RWPE2 (cell line): ENCODE measurements at regions not wholly inside any gene's neighbourhood (a gene's known extent, or its start where the extent isn't known, plus 50 kb on each side); places are given as distances from the start of the nearest gene placed in this dataset.

Experiments
- ATAC-seq: fragments of 200-7000 bp; cut with Tn5 transposase; 3 replicates; pipeline ENCODE4 v1.9.1; 2021; ENCODE audit warnings: low read depth
- DNase-seq: peaks from one replicate; pipeline ENCODE4 v3.0.0-alpha.2; 2020; ENCODE audit warnings: low spot score
- H3K27ac ChIP-seq: fragments of 450-650 bp; 2 replicates; pipeline ENCODE4 v1.5.1; 2017; ENCODE audit warnings: mild to moderate bottlenecking; ENCODE audit not compliant: poor library complexity, severe bottlenecking
- H3K27me3 ChIP-seq: fragments of 250-450 bp; sonication (Bioruptor Pico); 2 replicates; pipeline ENCODE4 v1.5.1; 2021; ENCODE audit warnings: mild to moderate bottlenecking, moderate library complexity; ENCODE audit not compliant: insufficient read depth, poor library complexity, severe bottlenecking
- H3K36me3 ChIP-seq: fragments of 250-450 bp; sonication (Bioruptor Pico); 2 replicates; pipeline ENCODE4 v1.5.1; 2020; ENCODE audit warnings: low read depth, mild to moderate bottlenecking, moderate library complexity
- H3K4me1 ChIP-seq: fragments of 250-450 bp; sonication (Bioruptor Pico); 2 replicates; pipeline ENCODE4 v1.5.1; 2021; ENCODE audit warnings: mild to moderate bottlenecking, moderate library complexity; ENCODE audit not compliant: insufficient read depth, poor library complexity, severe bottlenecking
- H3K4me3 ChIP-seq: fragments of 250-450 bp; sonication (Bioruptor Pico); 2 replicates; pipeline ENCODE4 v1.5.1; 2021; ENCODE audit warnings: mild to moderate bottlenecking, moderate library complexity; ENCODE audit not compliant: severe bottlenecking
- H3K9me3 ChIP-seq: fragments of 250-450 bp; sonication (Bioruptor Pico); 2 replicates; pipeline ENCODE4 v1.5.1; 2021; ENCODE audit warnings: mild to moderate bottlenecking, moderate library complexity; ENCODE audit not compliant: severe bottlenecking
- TF ChIP-seq, protein P1 (sequence below): fragments of 450-650 bp; IDR thresholded peaks from one replicate; pipeline ENCODE4 v1.5.1; 2017; ENCODE audit warnings: mild to moderate bottlenecking, moderate library complexity; ENCODE audit not compliant: poor library complexity, severe bottlenecking

DNA sequence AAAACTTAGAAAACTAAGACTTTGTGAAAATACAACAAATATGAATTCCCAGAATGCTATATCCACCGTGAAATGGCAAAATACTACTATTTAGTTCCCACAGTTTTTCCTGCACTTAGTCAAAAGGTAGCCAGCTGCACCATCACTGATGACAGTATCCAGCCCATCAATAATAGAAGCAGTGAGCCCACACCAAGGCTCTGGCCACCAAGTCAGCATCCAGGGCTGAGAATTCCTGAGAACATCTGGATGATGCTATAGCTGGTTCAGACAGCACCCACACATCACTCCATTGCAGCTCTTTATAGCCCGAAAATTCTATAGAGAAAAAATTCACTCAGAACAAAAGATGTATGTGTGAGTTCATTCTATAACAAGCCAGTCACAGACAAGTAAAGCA, 159.1 kb upstream of the SPATS2L start:
- no peak for ATAC-seq
- DNase-seq, result no peak
- TF ChIP-seq, protein P1, sequence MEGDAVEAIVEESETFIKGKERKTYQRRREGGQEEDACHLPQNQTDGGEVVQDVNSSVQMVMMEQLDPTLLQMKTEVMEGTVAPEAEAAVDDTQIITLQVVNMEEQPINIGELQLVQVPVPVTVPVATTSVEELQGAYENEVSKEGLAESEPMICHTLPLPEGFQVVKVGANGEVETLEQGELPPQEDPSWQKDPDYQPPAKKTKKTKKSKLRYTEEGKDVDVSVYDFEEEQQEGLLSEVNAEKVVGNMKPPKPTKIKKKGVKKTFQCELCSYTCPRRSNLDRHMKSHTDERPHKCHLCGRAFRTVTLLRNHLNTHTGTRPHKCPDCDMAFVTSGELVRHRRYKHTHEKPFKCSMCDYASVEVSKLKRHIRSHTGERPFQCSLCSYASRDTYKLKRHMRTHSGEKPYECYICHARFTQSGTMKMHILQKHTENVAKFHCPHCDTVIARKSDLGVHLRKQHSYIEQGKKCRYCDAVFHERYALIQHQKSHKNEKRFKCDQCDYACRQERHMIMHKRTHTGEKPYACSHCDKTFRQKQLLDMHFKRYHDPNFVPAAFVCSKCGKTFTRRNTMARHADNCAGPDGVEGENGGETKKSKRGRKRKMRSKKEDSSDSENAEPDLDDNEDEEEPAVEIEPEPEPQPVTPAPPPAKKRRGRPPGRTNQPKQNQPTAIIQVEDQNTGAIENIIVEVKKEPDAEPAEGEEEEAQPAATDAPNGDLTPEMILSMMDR, result no peak

GRCh38 chr2:200148366-200148765, 158.1 kb upstream of the SPATS2L start:
- no peak overlapping the region for H3K4me3 ChIP-seq
- TF ChIP-seq, protein P1, result no peak
- no peak for ATAC-seq
- no peaks in the 10 kb centered on the region for H3K27me3 ChIP-seq
- H3K9me3 ChIP-seq, result peaks cover 3% of the 10 kb centered on the region
- DNase-seq, result no peak
- H3K36me3 ChIP-seq, result no peaks in the 10 kb centered on the region; the same call in 1 of the 2 replicates
- H3K27ac ChIP-seq, result no peak overlapping the region
- no peaks in the 10 kb centered on the region for H3K4me1 ChIP-seq

More for the DNA sequence above, 159.1 kb upstream of the SPATS2L start:
- Histone ChIP-seq H3K9me3 (peaks cover 3% of the 10 kb centered on the region), H3K27me3 (no peaks in the 10 kb centered on the region), H3K27ac (no peak overlapping the region), H3K4me3 (no peak overlapping the region), H3K4me1 (no peaks in the 10 kb centered on the region), H3K36me3 (no peaks in the 10 kb centered on the region; the same call in 1 of the 2 replicates)

DNA sequence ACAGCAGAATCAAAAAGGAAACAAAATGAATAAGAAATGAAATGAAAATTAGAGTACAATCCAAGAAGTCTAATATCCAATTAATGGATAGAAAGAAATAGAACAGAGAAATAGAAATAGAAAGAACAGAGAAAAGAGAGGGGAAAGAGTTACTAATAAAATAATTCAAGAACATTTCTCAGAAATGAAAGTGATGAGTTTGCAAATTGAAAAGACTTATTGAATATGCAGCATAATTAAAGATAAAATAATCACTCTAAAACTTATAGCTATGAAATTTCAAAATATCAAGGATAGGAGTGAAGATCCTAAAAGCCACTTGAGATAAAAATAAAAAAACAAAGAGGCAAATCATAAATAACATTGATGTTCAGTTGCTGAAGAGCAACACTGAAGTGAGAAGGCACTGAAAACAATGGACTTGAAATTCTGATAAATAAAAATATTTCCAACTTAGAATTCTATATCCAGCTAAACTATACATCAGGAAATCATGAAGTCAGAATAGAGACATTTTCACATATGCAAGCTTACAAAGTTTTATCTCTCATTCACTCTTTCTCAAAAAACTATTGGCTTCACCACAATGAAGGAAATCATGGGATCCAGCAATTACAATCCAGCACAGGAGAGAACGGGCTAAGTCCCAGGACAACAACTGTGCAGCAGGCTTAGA, 155.9 kb upstream of the SPATS2L start:
- H3K27me3 ChIP-seq, result no peaks in the 10 kb centered on the region
- H3K9me3 ChIP-seq, result peaks cover 3% of the 10 kb centered on the region
- no peak overlapping the region for H3K4me3 ChIP-seq
- no peaks in the 10 kb centered on the region; the same call in 1 of the 2 replicates for H3K36me3 ChIP-seq
- ATAC-seq (no peak), DNase-seq (no peak)
- no peaks in the 10 kb centered on the region for H3K4me1 ChIP-seq
- TF ChIP-seq, protein P1, result no peak
- H3K27ac ChIP-seq, result no peak overlapping the region

DNA sequence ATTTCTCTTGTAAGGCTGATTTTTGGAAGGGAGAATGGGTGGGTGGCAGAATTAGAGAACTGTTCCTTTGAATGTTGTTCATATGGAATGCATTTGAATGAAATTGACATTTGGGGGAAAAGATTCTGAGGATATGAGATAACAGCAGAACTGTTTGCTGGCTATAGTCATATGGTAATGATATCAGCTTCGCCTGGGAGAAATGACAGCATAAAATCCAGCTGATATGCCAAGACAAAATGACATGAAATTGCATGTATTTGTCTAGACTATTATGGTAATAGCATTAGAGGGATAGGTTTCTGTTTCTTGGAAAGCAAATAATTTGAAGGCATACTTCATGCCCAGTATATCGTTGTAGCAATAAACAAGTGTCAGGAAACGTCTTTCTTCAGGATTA, 150.8 kb upstream of the SPATS2L start:
- no peak for DNase-seq
- H3K9me3 ChIP-seq, result peaks cover 2% of the 10 kb centered on the region
- H3K4me1 ChIP-seq, result no peaks in the 10 kb centered on the region
- H3K27me3 ChIP-seq, result no peaks in the 10 kb centered on the region
- ATAC-seq, result no peak
- H3K4me3 ChIP-seq, result no peak overlapping the region
- H3K36me3 ChIP-seq, result no peaks in the 10 kb centered on the region
- TF ChIP-seq, protein P1, result no peak
- no peak overlapping the region for H3K27ac ChIP-seq

DNA sequence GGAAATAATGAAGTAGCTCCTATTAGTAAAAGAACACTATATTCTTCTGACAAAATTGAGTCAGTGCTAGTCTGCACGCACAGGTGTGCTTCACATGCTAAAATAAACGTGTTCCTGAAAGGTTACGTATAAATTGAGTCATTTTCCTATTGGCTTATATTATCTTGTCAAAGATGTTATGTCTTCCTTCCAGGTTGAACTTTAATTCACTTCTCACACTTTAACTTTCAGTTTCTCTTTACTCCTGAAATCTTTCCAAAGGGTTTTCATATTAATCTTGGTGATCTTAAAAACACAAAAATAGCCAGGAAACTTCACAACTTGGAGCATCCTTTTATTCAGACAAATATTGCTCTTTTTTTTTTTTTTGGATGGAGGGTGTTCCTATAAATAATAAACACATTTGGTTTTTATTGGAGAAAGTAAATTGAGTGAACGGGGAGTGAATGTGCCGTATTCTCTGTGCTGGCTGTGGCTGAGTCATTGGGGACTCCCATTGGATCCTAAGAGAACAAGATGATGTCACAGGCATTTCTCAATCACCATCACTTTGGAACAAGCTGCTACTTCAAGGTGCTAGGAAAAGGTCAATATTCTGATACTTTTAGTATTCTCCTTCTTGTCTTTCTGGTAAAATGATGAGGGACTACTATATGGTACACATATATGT, 150.2 kb upstream of the SPATS2L start:
- no peaks in the 10 kb centered on the region for H3K36me3 ChIP-seq
- peak overlapping the region; percentile 27 for H3K4me3 ChIP-seq
- DNase-seq, result no peak

More for the DNA sequence above, 150.2 kb upstream of the SPATS2L start:
- Histone ChIP-seq H3K27me3 (no peaks in the 10 kb centered on the region), H3K9me3 (no peaks in the 10 kb centered on the region), H3K27ac (no peak overlapping the region), H3K4me1 (no peaks in the 10 kb centered on the region)
- ATAC-seq, result peak; percentile 92
- TF ChIP-seq, protein P1, result no peak
